NOMO-1 treated with dmso at 0.1 percent for 144 hours (cell line): ENCODE measurements at regions not wholly inside any gene's neighbourhood (a gene's known extent, or its start where the extent isn't known, plus 50 kb on each side); places are given as distances from the start of the nearest gene placed in this dataset.
"Not testable (repeated sequence)": the region's sequence is repeated elsewhere in the genome, so short reads cannot be mapped to it uniquely, and the experiment has no call there.

Source experiments
- DNase-seq: peaks from one replicate; lab custom pipeline; 2025; ENCODE audit not compliant: unreplicated experiment; lab: John Stamatoyannopoulos, UW

DNA sequence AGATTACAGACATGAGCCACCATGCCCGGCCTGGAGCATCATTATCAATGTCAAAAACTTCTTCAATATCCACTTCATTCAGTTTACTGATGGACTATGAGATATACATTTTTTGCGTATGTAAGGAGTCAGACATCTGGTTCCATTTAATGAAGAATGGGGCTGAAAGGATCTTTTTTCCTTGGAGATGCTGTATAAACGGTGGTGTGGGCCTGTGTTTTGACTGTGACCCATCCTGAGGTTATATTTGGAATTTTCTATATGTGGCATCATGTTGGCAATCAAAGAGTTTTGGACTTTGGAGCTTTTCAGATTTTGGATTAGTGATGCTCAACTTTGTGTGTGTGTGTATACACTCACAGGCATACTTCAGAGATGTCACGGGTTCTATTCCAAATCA is 85.7 kb upstream of the FBXL17 start:
- no peak for DNase-seq

GRCh38 chr5:108461628-108462367 is 79.9 kb upstream of the FBXL17 start:
- DNase-seq = no peak

- no peak for DNase-seq
Observed at GRCh38 chr5:108459769-108460168, 77.9 kb upstream of the FBXL17 start.

GRCh38 chr5:108451269-108451668 is 69.4 kb upstream of the FBXL17 start:
- DNase-seq = no peak

GRCh38 chr5:108444130-108444529 is 62.2 kb upstream of the FBXL17 start:
- DNase-seq = not testable (repeated sequence)

DNA sequence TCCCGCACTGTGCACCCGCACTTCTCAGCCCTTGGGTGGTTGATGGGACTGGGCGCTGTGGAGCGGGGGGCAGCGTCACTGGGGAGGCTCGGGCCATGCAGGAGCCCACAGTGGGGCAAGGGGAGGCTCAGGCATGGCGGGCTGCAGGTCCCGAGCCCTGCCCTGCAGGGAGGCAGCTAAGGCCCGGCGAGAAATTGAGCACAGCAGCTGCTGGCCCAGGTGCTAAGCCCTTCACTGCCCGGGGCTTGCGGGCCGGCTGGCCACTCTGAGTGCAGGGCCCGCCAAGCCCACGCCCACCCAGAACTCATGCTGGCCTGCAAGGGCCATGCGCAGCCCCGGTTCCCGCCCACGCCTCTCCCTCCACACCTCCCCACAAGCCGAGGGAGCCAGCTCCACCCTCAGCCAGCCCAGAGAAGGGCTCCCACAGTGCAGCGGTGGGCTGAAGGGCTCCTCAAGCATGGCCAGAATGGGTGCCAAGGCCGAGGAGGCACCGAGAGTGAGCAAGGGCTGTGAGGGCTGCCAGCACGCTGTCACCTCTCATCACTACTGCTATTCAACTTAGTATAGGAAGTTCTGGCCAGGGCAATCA is 60.3 kb upstream of the FBXL17 start:
- DNase-seq = not testable (repeated sequence)

DNA sequence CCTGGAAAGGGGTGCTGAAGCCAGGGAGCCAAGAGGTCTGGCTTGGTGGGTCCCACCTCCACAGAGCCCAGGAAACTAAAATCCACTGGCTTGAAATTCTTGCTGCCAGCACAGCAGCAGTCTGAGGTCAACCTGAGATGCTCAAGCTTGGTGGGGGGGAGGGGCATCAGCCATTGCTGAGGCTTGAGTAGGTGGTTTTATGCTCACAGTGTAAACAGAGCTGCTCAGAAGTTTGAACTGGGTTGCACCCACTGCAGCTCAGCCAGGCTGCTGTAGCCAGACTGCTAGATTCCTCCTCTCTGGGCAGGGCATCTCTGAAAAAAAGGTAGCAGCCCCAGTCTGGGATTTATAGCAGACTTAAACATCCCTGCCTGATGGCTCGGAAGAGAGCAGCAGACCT is 55.5 kb upstream of the FBXL17 start:
- DNase-seq = no peak

- DNase-seq = no peak
Observed at GRCh38 chr5:108436696-108437095, 54.8 kb upstream of the FBXL17 start.

- no peak for DNase-seq
Observed at GRCh38 chr5:108433600-108433999, 51.7 kb upstream of the FBXL17 start.

DNA sequence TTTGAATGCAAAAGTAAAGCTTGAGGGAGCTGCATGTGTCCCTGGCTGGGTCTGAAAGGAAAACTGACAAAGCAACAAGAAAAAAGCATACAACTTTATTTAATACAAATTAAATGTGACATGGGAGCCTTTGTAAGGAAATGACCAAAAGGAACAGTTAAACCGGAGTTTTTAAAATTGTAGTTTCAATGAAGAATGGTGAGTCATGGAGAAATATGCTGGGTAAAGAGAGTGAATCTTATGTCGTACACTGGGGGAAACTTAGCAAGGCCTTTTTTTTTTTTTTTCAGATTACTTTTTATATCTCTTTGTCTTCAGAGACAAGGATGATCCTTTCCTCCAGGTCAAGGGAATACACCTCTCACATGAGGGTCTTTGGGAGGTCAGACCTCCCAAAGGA is 50.1 kb upstream of the FBXL17 start:
- DNase-seq = no peak
